Right lobe of liver (tissue), 4 donors: ENCODE measurements at regions not wholly inside any gene's neighbourhood (a gene's known extent, or its start where the extent isn't known, plus 50 kb on each side); places are given as distances from the start of the nearest gene placed in this dataset.

Experiments used
- POLR2A ChIP-seq: fragments of 450-650 bp; IDR thresholded peaks from one replicate; pipeline ENCODE4 v1.6.1; 2017; ENCODE audit warnings: antibody characterized with exemption, mild to moderate bottlenecking
- TF ChIP-seq, protein P1 (sequence below), 4 donors: fragments of 200-600 bp in 3 of 4; fragments of 450-650 bp in 1 of 4; IDR thresholded peaks; one replicate each; pipeline versions ENCODE4 v1.5.1 to v1.8.0; 2016 to 2022; ENCODE audit warnings: antibody characterized with exemption in 4 of 4, mild to moderate bottlenecking in 2 of 4
- donor health status: DM: no; HTN: no; CAD: no.
- donor health status: DM: no; HTN: no; CAD: no.
- donor health status: DM: no; HTN: yes; CAD: no.

DNA sequence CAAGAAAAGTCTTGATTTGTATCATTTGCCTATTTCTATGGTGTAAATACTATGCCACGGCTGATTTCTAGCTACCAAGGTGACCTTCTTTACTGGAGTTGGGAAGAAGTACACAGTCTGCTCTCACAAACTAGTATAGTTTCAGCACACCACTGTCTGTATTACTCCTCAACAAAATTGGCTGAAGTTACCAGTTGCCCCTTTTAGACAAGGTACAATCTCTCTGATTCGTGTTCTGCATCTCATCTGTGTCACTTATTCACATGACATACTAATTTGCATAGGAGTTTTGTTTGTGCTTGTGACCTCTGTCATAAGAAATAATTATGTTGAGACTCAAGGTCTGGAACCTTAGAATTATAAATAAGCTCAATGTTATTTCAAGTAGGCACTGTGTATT, 97.3 kb downstream of the C11orf87 start:
- TF ChIP-seq, protein P1, sequence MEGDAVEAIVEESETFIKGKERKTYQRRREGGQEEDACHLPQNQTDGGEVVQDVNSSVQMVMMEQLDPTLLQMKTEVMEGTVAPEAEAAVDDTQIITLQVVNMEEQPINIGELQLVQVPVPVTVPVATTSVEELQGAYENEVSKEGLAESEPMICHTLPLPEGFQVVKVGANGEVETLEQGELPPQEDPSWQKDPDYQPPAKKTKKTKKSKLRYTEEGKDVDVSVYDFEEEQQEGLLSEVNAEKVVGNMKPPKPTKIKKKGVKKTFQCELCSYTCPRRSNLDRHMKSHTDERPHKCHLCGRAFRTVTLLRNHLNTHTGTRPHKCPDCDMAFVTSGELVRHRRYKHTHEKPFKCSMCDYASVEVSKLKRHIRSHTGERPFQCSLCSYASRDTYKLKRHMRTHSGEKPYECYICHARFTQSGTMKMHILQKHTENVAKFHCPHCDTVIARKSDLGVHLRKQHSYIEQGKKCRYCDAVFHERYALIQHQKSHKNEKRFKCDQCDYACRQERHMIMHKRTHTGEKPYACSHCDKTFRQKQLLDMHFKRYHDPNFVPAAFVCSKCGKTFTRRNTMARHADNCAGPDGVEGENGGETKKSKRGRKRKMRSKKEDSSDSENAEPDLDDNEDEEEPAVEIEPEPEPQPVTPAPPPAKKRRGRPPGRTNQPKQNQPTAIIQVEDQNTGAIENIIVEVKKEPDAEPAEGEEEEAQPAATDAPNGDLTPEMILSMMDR (IDR thresholded peaks at IDR 0.05): no peak
- no peak for TF ChIP-seq POLR2A
